WI38 (cell line): ENCODE measurements at regions not wholly inside any gene's neighbourhood (a gene's known extent, or its start where the extent isn't known, plus 50 kb on each side); places are given as distances from the start of the nearest gene placed in this dataset.

Experiments used
- H3K4me3 ChIP-seq: 2 replicates; pipeline ENCODE4 v1.5.1; 2011; ENCODE audit warnings: low read depth, mild to moderate bottlenecking, control low read depth, low read length
- TF ChIP-seq, protein P1 (sequence below): IDR thresholded peaks from 2 replicates; pipeline ENCODE4 v1.5.1; 2012; ENCODE audit warnings: low read depth, mild to moderate bottlenecking, control low read depth, low read length

DNA sequence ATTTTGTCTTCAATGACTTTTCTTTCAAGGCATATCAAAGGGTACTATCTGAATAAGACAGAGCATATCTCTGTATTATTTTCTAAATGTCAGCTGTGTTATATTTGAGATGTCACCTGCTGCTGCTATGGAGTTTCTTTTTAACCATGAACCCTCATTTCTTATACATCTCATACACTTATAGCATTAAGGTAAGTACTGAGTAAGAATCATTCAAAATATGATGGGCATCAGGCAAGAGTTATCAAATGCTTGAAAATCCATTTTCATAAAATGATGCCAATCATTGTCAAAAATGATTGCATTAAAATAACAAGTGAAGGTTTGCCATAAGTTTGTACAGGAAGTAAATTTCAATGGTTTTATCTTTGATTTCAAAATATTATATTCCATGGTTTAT lies 2005.0 kb upstream of the PCDH20 start:
- TF ChIP-seq, protein P1, sequence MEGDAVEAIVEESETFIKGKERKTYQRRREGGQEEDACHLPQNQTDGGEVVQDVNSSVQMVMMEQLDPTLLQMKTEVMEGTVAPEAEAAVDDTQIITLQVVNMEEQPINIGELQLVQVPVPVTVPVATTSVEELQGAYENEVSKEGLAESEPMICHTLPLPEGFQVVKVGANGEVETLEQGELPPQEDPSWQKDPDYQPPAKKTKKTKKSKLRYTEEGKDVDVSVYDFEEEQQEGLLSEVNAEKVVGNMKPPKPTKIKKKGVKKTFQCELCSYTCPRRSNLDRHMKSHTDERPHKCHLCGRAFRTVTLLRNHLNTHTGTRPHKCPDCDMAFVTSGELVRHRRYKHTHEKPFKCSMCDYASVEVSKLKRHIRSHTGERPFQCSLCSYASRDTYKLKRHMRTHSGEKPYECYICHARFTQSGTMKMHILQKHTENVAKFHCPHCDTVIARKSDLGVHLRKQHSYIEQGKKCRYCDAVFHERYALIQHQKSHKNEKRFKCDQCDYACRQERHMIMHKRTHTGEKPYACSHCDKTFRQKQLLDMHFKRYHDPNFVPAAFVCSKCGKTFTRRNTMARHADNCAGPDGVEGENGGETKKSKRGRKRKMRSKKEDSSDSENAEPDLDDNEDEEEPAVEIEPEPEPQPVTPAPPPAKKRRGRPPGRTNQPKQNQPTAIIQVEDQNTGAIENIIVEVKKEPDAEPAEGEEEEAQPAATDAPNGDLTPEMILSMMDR: no peak
- H3K4me3 ChIP-seq: no peak overlapping the region

DNA sequence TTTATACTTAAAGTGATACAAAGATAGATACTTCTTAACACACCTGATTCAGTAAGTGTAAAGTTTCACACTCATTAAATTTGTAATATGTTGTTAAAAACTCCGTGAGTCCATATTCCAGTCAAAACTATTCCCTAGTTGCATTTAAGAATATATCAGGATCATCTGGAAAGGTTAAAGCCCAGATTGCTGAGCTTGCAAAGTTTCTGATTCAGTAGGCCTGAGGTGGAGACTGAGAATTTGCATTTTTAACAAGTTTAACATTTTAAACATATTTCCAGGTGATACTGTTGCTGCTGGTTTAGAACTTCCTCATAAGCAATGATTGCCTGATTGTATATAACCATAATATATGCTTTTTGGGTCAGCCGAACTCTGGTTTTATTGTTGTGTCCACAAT lies 1998.6 kb upstream of the PCDH20 start:
- no peak overlapping the region for H3K4me3 ChIP-seq
- TF ChIP-seq, protein P1: no peak

DNA sequence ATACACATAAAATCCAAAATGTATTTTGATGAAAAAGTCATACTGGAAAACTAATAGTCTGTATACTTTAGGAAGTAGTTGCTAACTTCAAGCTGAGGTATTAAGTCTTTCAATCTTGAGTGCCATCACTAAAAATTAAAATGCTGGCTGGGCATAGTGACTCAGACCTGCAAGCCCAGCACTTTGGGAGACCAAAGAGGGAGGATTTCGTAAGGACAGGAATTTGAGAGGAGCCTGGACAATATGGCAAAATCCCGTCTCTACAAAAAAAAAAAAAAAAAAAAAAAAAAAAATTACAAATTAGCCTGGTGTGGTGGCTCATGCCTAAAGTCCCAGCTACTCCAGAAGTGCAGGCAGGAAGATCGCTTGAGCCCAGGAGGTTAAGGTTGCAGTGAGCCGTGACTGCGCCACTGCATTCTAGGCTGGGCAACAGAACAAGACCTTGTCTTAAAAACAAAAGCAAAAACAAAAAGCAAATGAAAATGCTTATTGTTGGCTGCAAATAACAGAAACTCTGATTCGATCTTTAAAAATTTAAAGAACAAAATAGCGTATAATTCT lies 1994.2 kb upstream of the PCDH20 start:
- TF ChIP-seq, protein P1: no peak
- no peak overlapping the region for H3K4me3 ChIP-seq

DNA sequence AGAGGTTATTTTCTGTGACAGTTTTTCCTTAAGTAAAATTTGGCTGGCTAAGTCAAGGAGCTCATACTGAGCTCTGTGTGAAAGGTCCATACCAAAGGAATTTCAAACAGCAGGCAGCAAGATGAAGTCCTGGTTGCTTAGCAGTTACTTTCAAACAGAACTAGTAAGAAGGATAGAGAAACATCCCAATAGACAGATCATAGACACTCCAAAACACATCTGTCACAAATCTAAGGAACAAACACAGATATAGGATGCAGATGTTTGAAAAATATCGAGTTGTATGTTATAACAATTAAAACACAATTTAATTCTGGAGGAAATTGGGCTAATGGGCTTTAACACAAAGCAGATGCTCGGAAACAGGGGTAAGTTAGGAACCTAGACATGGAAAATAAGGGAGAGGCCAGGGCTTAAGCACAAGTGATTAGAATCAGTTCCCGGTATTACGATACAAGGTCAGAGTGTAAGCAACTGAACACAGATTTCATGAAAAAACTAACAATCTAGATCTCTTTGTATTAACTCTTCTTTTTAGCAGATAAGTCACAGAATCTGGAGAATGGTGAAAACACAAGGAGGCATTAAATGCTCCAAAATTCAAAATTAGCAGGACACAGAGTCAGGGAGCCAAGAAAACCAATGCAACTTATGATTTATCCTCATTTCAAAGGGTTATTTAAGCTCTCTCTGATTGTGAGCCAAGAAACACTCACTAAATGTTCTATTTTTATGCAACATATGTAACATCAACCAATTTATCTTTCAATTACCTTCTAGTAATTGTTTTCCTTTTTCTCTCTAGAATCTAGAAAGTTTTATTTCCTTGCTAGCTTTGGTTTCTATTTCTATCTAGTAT lies 1992.9 kb upstream of the PCDH20 start:
- no peak overlapping the region for H3K4me3 ChIP-seq
- TF ChIP-seq, protein P1: no peak

DNA sequence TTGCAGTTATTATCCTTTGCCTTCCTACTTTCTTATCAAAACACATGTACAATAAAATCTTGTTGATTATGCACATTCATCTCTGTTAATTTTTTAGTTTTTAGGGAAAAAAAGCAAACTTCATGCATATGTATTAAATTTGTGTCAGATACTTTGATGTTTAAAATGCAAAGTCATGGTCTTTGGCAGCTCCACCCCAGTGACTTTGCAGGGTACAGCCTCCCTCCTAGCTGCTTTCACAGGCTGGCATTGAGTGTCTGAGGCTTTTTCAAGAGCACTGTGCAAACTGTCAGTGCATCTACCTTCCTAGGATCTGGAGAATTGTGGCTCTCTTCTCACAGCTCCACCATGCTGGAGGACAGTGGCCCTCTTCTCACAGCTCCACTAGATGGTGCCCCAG lies 1988.1 kb upstream of the PCDH20 start:
- TF ChIP-seq, protein P1: no peak
- H3K4me3 ChIP-seq: no peak overlapping the region

DNA sequence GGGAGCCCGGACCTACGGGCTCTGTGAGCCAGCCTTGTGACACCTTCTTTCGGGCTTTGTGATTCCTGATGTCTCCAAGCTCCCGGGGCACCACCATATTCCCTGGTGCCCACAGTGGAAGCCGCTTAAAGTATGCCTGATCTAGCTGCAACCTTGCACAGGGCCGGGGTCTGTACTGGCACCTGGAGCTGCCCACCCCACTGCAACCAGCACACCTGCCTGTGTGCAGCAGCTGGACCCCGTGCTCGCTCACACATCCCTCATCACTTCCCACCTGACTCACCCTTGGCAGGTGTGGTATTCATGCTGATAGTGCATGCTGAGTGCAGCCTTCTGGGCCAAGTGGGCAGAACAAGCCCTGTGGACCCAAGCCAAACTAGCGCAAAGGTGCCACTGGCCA lies 1981.1 kb upstream of the PCDH20 start:
- TF ChIP-seq, protein P1: no peak
- no peak overlapping the region for H3K4me3 ChIP-seq

DNA sequence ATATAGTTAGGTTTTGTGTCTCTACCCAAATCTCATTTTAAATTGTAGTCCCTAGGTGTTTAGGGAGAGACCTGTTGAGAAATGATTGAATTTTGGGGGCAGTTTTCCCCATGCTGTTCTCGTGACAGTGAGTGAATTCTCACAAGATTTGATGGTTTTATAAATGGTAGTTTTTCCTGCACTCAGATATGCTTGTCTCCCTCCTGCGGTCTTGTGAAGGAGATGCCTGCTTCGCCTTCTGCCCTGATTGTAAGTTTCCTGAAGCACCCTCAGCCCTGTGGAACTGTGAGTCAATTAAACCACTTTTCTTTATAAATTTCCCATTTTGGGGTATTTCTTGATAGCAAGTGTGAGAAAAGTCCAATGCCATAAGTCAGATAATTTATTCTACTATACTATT lies 1977.5 kb upstream of the PCDH20 start:
- H3K4me3 ChIP-seq: no peak overlapping the region
- TF ChIP-seq, protein P1: no peak
